Skeletal muscle tissue (tissue), 3 donors: ENCODE measurements at regions not wholly inside any gene's neighbourhood (a gene's known extent, or its start where the extent isn't known, plus 50 kb on each side); places are given as distances from the start of the nearest gene placed in this dataset.

Experiments
- H3K27ac ChIP-seq: one replicate; pipeline ENCODE4 v1.7.0; 2013; ENCODE audit warnings: mild to moderate bottlenecking, low read depth, low read length, inconsistent platforms
- H3K27me3 ChIP-seq, 3 donors: one replicate each; pipeline ENCODE4 v1.7.0; 2013; ENCODE audit warnings: low read length in 3 of 3; ENCODE audit not compliant: control insufficient read depth in 3 of 3, insufficient read depth in 3 of 3
- H3K36me3 ChIP-seq, 3 donors: one replicate each; pipeline ENCODE4 v1.7.0; 2013; ENCODE audit warnings: low read length in 3 of 3; ENCODE audit not compliant: control insufficient read depth in 3 of 3, insufficient read depth in 3 of 3
- H3K4me1 ChIP-seq, 3 donors: one replicate each; pipeline ENCODE4 v1.7.0; 2013; ENCODE audit warnings: low read length in 3 of 3, mild to moderate bottlenecking in 3 of 3; ENCODE audit not compliant: control insufficient read depth in 3 of 3, insufficient read depth in 3 of 3
- H3K4me3 ChIP-seq, 3 donors: one replicate each; pipeline ENCODE4 v1.7.0; 2013; ENCODE audit warnings: low read length in 3 of 3
- H3K9ac ChIP-seq, 3 donors: one replicate each; pipeline ENCODE4 v1.7.0; 2013; ENCODE audit warnings: low read length in 3 of 3, mild to moderate bottlenecking in 3 of 3, moderate library complexity in 2 of 3, low read depth in 1 of 3
- H3K9me3 ChIP-seq, 3 donors: one replicate each; pipeline ENCODE4 v1.7.0; 2013; ENCODE audit warnings: low read length in 3 of 3; ENCODE audit not compliant: control insufficient read depth in 3 of 3
- donor health status: Osteomylitis.

DNA sequence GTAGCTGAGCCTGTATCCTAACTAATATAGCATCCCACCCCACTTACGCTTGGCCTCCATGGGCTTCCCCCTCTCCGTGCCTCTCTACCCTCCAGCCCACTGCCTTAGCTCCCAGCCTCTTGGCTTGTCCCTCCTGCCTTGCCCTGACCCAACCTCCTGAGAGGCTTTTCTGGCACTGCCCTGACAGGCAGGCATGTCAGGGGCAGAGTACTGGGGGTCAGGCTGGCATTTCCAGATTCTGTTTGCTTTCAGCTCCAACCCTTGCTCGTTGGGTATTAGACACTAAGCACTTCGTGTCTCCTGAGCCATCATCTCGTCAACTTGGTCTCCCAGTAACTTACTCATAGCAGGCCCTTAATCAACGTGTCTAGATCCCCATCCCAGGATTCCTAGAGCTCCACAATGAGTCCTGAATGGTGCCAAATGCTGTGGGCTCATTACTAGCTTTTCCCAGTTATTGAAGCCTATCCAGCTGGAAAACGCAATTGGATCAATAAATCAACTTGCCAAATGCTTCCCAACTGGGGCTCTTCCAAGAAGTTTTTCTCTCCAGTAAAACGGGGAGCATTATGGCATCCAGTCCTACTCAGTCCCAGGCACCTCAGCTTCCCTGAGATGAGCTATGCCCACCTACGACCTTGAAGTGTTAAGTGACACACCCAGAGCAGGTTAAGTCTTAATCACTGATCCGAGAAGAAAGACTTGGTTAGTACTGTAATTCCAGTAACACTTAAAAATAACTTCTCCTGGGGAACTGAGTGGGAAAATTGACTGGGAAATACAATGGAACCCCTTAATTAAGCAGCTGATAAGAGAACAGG is 78.5 kb upstream of the DLG1 start:
- no peaks in the 10 kb centered on the region for H3K36me3 ChIP-seq
- peaks cover 0 to 20% (median 15%) of the 10 kb centered on the region in 3 donors for H3K4me1 ChIP-seq
- H3K27me3 ChIP-seq = no peaks in the 10 kb centered on the region
- H3K27ac ChIP-seq = no peak overlapping the region
- H3K9me3 ChIP-seq = no peaks in the 10 kb centered on the region
- H3K9ac ChIP-seq = no peak overlapping the region
- no peak overlapping the region for H3K4me3 ChIP-seq

GRCh38 chr3:197376020-197376419 is 77.6 kb upstream of the DLG1 start:
- Histone ChIP-seq H3K27me3 (no peaks in the 10 kb centered on the region), H3K4me3 (no peak overlapping the region), H3K4me1 (peaks cover 0 to 14% (median 10%) of the 10 kb centered on the region in 3 donors), H3K9me3 (no peaks in the 10 kb centered on the region), H3K36me3 (no peaks in the 10 kb centered on the region), H3K9ac (no peak overlapping the region), H3K27ac (no peak overlapping the region)

GRCh38 chr3:197375001-197375441 is 76.6 kb upstream of the DLG1 start:
- Histone ChIP-seq H3K36me3 (no peaks in the 10 kb centered on the region), H3K4me1 (peaks cover 0 to 7% (median 3%) of the 10 kb centered on the region in 3 donors), H3K27me3 (peaks cover 0 to 3% (median 0%) of the 10 kb centered on the region in 3 donors), H3K9ac (no peak overlapping the region), H3K9me3 (no peaks in the 10 kb centered on the region), H3K4me3 (no peak overlapping the region), H3K27ac (no peak overlapping the region)

DNA sequence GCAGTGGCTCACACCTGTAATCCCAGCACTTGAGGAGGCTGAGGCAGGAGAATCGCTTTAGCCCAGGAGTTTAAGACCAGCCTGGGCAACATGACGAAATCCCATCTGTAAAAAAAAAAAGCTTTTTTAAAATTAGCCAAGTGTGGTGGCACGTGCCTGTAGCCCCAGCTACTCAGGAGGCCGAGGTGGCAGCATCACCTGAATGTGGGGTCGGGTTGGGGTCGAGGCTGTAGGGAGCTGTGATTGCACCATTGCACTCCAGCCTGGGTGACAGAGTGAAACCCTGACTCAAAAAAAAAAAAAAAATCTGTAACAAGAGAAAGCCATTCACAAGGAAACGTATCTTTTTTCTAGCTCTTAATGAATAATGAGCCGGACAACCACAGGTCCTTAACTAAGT is 74.7 kb upstream of the DLG1 start:
- no peak overlapping the region for H3K9ac ChIP-seq
- no peaks in the 10 kb centered on the region for H3K9me3 ChIP-seq
- no peaks in the 10 kb centered on the region for H3K36me3 ChIP-seq
- H3K27ac ChIP-seq = no peak overlapping the region
- peaks cover 0 to 7% (median 3%) of the 10 kb centered on the region in 3 donors for H3K4me1 ChIP-seq
- H3K4me3 ChIP-seq = no peak overlapping the region
- peaks cover 0 to 3% (median 0%) of the 10 kb centered on the region in 3 donors for H3K27me3 ChIP-seq

DNA sequence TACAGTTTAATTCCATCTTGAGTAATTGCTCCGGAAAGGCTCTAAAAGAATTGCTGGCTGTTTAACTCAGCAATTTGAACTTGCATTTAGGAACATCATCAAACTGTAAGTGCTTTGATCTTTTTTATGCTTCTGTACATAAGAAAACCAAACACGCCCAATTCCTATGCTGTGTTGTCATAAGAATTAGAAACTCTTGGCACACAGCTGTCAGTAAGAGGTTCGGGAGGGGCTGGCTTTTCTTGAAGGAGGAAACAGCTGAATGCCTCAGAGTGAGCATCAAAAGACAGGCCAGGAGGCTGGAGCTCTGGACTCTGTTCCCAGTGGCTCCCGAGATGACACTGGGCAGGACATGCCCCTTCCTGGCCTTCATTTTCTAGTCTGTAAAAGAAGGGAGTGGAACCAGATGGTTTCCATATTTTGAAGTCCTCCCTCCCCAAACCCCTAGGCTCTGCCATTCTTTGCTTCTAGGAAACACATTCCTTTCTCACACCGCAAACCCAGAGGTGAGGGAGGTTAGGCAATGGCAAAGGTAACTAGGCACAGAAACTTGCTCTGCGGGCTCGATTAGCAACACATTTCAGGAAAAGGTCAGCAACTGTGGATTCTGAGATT is 73.7 kb upstream of the DLG1 start:
- Histone ChIP-seq H3K9ac (no peak overlapping the region), H3K4me1 (peaks cover 0 to 7% (median 3%) of the 10 kb centered on the region in 3 donors), H3K36me3 (no peaks in the 10 kb centered on the region), H3K27ac (no peak overlapping the region), H3K4me3 (no peak overlapping the region), H3K27me3 (peaks cover 0 to 3% (median 0%) of the 10 kb centered on the region in 3 donors), H3K9me3 (no peaks in the 10 kb centered on the region)

- Histone ChIP-seq H3K36me3 (no peaks in the 10 kb centered on the region), H3K27me3 (peaks cover 0 to 3% (median 0%) of the 10 kb centered on the region in 3 donors), H3K4me3 (no peak overlapping the region), H3K4me1 (peaks cover 0 to 13% (median 4%) of the 10 kb centered on the region in 3 donors), H3K9ac (no peak overlapping the region), H3K27ac (no peak overlapping the region), H3K9me3 (no peaks in the 10 kb centered on the region)
Measured at GRCh38 chr3:197371591-197372046, 73.2 kb upstream of the DLG1 start.

DNA sequence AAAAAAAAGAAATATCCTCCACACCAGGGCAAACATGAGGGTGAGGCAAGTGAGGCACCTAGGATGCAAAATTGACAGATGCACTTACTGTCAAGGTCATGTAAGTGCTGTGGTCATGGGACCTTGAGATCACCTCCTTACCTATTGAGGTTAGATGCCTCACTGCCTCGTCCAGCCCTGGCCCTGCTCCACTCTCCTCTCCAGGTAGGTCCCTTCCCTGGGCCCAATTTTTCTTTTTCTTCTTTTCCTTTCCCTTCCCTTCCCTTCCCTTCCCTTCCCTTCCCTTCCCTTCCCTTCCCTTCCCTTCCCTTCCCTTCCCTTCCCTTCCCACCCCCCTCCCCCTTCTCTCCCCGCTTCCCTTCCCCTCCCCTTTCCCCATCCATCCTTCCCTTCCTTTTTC is 71.1 kb upstream of the DLG1 start:
- Histone ChIP-seq H3K27me3 (peaks cover 0 to 3% (median 0%) of the 10 kb centered on the region in 3 donors), H3K9ac (no peak overlapping the region), H3K36me3 (no peaks in the 10 kb centered on the region), H3K27ac (no peak overlapping the region), H3K4me3 (no peak overlapping the region), H3K4me1 (peaks cover 0 to 9% (median 4%) of the 10 kb centered on the region in 3 donors), H3K9me3 (no peaks in the 10 kb centered on the region)

GRCh38 chr3:197368821-197369220 is 70.4 kb upstream of the DLG1 start:
- H3K4me3 ChIP-seq = no peak overlapping the region
- H3K36me3 ChIP-seq = no peaks in the 10 kb centered on the region
- peaks cover 0 to 3% (median 0%) of the 10 kb centered on the region in 3 donors for H3K27me3 ChIP-seq
- H3K27ac ChIP-seq = no peak overlapping the region
- H3K4me1 ChIP-seq = peaks cover 0 to 9% (median 4%) of the 10 kb centered on the region in 3 donors
- H3K9ac ChIP-seq = no peak overlapping the region
- H3K9me3 ChIP-seq = no peaks in the 10 kb centered on the region

- Histone ChIP-seq H3K27ac (no peak overlapping the region), H3K36me3 (no peaks in the 10 kb centered on the region), H3K9ac (no peak overlapping the region), H3K27me3 (peaks cover 0 to 3% (median 0%) of the 10 kb centered on the region in 3 donors), H3K4me3 (no peak overlapping the region), H3K9me3 (no peaks in the 10 kb centered on the region), H3K4me1 (peaks cover 0 to 9% (median 4%) of the 10 kb centered on the region in 3 donors)
Measured at GRCh38 chr3:197368330-197368729, 69.9 kb upstream of the DLG1 start.
